ENCODE measurements at regions not wholly inside any gene's neighbourhood (a gene's known extent, or its start where the extent isn't known, plus 50 kb on each side); places are given as distances from the start of the nearest gene placed in this dataset.
"Not testable (repeated sequence)": the region's sequence is repeated elsewhere in the genome, so short reads cannot be mapped to it uniquely, and the experiment has no call there.

DNA sequence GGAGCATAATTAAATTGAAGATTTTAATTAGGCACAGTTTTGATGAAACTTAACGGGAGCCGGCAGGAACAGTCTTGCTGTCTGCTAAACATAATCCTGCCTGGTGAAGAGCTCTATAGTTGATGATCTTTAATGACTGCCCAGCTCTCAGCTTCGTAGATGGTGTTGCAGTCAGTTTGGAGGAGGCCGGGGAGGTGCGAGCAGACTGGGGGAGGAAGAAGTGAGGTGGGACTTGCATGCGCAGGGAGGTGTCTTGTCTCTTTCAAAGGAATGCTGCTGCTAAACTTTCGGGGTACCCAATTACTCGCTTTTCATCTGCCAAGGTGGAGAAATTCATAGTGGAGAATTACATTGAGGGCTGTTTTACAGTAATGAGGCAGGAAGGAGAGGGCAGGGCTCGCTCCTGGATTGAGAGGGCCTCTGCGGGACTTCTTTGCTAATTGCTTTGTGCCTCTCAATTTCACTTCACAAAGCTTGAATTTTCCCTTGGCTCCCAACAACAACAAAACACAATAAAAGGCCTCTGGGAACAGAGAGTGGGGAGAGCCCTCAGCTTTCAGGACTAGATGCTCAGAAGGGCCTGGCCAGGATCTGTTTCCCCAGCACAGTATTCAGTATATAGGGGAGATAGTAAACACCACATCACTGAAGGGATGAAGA, 257.9 kb upstream of the ADRA1B start:
- DNase-seq: no peak

DNA sequence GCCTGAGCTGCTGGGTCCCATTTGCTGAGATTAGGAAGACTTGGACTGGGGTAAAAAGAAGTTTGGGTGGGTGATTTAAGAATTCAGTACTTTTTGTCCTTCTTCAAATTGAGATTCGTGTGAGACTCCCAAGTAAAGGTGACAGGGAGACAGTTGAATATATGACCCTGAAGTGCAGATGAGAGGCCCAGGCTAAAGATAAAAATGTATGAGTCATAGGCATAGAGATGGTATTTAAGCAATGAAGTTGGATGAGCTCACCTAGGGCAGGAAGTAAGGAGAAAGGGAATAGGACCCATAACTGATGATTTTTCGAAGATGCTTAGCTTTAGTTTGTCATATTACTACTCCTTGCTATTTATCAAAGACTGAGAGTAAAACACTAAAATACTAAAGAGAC, 255.9 kb upstream of the ADRA1B start:
- peak; percentile 11 for DNase-seq

GRCh38 chr5:159663986-159664385, 252.3 kb upstream of the ADRA1B start:
- no peak for DNase-seq

DNA sequence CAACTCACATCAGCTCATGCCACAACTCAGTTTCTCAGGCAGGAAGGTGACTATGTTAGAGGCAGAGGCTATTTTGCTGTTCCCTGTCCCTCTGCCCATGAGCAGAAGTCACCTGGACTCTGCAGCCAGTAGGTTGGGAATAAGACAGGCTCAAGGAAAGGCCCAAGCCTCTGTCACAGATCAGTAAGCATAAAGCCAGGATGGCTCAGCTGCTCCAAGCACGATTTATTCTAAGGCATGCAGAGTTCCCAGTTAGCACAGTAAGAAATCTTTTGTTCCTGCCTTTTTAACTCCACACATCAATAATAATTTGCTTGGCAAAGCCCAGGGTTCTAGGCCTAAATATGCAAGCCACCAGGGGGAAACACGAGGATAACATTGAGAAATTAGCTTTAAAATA, 249.0 kb upstream of the ADRA1B start:
- DNase-seq: no peak

DNA sequence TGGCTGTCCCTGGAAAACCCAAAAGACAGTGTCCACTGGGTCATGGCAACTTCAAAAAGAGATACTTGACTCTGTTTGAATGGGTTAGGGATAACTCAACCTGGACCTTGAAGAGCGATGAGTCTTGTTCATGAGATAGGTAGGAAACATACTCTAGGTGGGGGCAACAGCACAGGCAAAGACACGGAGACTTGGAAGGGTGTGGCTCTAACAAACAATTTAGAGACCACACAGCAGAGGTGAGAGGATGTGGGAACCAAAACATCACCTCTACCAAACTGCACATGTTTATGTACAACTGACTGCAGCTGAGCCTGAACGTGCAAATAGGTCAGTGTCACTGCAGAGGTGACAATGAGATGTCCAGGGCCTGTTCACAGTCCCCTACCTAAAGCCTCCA, 247.7 kb upstream of the ADRA1B start:
- DNase-seq: no peak

GRCh38 chr5:159669559-159669958, 246.7 kb upstream of the ADRA1B start:
- DNase-seq: no peak

GRCh38 chr5:159671886-159672285, 244.4 kb upstream of the ADRA1B start:
- DNase-seq: no peak

DNA sequence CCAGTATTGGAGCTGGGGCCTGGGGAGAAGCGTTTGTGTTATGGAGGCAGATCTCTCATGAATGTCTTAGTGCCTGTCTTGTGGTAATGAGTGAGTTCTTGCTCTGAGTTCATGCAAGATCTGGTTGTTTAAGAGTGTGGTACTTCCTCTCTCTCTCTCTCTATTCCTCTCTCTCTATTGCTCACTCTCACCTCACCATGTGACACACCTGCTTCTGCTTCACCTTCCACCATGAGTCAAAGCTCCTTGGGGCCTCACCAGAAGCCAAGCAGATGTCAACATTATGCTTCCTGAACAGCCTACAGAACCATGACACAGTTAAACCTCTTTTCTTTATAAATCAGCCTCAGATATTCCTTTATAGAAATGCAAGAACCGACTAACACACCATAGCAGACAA, 242.7 kb upstream of the ADRA1B start:
- DNase-seq: no peak

DNA sequence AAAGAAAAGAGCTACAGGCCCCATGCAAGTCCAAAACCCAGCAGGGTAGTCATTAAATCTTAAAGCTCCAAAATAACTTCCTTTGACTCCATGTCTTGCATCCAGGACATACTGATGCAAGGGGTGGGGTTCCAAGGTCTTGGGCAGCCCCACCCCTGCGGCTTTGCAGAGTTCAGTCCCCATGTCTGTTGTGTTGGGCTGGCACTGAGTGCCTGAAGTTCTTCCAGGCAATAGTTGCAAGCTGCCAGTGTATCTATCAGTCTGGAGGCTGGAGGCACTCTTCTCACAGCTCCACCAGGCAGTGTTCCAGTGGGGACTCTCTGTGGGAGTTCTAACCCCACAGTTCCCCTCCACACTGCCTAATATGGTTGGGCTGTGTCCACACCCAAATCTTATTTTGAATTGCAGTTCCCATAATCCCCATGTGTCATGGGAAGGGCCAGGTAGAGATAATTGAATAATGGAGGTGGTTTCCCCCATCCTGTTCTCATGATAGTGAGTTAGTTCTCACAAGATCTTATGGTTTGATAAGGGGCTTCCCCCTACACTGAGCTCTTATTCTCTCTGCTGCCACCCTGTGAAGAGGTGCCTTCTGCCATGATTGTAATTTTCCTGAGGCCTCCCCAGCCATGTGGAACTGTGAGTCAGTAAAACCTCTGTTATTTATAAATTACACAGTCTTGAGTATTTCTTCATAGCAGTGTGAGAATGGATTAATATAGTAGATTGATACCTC, 237.5 kb upstream of the ADRA1B start:
- DNase-seq: no peak

- no peak for DNase-seq
Observed at GRCh38 chr5:159680095-159680494, 236.2 kb upstream of the ADRA1B start.

GRCh38 chr5:159681661-159682060, 234.6 kb upstream of the ADRA1B start:
- DNase-seq: no peak

DNA sequence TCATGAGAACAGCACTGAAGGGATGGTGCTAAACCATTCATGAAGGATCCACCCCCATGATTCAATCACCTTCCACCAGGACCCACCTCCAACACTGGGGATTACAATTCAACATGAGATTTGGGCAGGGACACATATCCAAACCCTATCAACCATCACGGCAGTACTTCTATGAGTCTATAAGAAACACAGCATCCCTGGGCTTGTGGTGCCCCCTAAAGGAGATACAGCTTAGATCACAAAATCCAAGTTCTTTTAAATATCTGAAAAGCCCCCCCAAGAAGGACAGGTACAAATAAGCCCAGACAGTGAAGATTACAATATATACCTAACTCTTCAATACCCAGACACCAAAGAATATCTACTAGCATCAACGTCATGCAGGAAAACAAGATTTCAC, 233.7 kb upstream of the ADRA1B start:
- DNase-seq: no peak

DNA sequence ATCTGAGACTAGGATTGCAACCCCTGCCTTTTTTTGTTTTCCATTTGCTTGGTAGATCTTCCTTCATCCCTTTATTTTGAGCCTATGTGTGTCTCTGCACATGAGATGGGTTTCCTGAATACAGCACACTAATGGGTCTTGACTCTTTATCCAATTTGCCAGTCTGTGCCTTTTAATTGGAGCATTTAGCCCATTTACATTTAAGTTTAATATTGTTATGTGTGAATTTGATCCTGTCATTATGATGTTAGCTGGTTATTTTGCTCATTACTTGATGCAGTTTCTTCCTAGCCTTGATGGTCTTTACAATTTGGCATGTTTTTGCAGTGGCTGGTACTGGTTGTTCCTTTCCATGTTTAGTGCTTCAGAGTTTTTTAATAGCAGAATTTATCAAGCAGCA, 228.4 kb upstream of the ADRA1B start:
- DNase-seq: not testable (repeated sequence)

DNA sequence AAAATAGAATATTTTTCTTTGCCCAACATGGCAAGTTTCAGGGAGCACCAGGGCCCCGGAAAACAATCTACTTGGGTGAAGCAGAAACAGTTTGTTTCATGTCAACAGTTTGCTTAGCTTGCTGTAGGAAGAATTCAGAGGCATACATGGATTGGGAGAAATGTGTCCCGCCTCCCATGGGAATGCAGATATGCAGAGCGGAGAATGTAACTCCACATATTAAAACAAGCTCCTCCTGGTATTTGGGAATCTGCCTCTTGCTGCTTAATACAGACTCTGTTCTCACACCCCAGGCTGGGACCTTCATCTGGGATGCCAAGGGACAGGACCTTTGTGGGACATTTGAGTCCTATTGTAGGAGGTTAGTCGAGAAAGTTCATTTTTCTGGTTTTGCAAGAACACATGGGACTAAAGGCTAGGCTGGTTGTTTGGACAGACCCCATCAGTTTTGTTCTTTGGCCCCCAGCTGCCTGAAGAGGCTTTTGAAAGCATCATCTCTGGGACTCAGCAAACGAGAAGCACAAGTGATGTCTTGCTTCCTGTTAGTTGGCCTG, 220.5 kb upstream of the ADRA1B start:
- no peak for DNase-seq

DNA sequence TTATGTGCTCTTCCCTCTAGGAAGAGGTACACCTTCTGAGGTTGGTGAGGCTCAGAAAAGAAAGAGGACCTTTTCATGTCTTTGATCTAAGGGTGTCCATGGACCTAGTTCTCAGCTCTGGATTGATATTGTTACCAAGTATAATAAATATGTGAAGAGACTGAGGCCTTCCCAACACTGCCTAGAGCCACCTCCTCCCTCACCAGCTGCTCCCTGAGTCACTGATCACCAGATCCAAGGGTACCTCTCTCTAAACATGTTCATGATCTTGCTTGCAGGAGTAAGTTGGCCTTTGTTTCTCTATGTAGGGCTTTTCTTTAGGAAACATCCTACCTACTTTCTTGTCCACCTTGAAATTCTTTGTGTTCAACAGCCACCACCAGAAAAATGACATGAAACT, 218.8 kb upstream of the ADRA1B start:
- DNase-seq: no peak

DNA sequence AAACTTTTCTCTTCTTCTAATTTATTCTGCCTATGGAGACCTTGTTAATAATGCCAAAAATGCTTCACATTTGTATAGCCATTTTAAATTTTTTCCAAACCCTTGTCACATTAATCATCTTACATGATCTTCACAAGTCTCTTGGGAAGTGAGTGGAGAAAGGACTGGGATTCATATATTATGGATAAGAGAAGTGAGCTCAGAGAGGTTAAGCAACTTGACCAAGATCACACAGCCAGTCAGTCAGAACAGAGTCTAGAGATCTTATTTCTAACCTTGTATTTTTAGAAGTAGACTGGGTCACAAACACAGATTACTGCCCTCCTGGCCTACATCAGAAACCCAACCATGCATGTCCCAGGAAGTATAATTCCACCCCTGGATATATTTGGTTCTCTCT, 218.0 kb upstream of the ADRA1B start:
- DNase-seq: no peak

- DNase-seq: no peak
Observed at GRCh38 chr5:159700016-159700415, 216.3 kb upstream of the ADRA1B start.

GRCh38 chr5:159702301-159702700, 214.0 kb upstream of the ADRA1B start:
- no peak for DNase-seq

- DNase-seq: no peak
Observed at GRCh38 chr5:159702826-159703225, 213.5 kb upstream of the ADRA1B start.

DNA sequence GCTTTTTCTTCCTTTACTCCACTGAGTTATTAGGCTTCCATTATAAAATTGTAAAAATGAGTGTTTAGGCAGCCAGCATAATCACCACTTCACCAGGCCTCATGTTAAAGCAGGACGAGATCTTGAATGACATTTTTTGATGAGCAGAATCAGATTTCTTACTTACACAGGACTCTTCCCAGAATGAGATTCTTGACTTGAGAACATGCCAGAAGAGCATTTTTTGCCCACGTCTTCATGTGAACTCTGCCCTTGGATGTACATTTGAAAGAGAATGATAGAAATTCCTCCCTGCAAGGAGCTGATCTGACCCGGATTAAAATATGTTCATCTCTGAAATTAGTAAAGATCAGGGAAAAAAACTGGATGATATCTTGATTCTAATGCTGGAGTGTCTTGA, 212.1 kb upstream of the ADRA1B start:
- DNase-seq: no peak

GRCh38 chr5:159705948-159706347, 210.3 kb upstream of the ADRA1B start:
- no peak for DNase-seq

GRCh38 chr5:159708090-159708489, 208.2 kb upstream of the ADRA1B start:
- DNase-seq: no peak

- DNase-seq: peak; percentile 36
Observed at GRCh38 chr5:159712672-159713071, 203.6 kb upstream of the ADRA1B start.

GRCh38 chr5:159713254-159713653, 203.0 kb upstream of the ADRA1B start:
- no peak for DNase-seq

DNA sequence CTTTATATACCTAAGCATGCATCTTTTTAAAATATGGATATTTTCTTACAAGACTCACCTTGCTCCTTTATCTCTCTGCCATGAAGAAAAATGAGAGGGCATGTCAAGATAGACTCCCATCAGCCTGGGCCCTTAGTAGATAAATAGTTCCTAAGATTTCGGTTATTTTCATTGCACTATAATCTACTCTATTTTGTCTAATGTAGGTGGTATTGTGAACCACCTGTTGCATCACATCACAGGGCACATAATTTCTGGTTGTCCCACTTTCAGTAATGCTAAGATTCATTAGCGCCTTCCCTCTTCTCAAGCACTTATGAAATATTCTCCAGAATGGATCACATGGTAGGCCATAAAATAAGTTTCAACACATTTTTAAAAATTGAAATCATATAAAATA, 202.5 kb upstream of the ADRA1B start:
- DNase-seq: no peak

All from HCEC 1CT (cell line).